ENCODE measurements at regions not wholly inside any gene's neighbourhood (a gene's known extent, or its start where the extent isn't known, plus 50 kb on each side); places are given as distances from the start of the nearest gene placed in this dataset.

GRCh38 chr6:28757429-28758045 lies 166.2 kb downstream of the TRIM27 start (continued):
- TF ChIP-seq ATF6 (CRISPR knock-in tag; IDR thresholded peaks at IDR 0.05) (no peak), GABPB1 (CRISPR knock-in tag; IDR thresholded peaks at IDR 0.05) (peak; percentile 95), EMX1 (CRISPR knock-in tag; IDR thresholded peaks at IDR 0.05) (no peak), HMGA2 (CRISPR knock-in tag; IDR thresholded peaks at IDR 0.05) (no peak)
- TF ChIP-seq, protein P1, sequence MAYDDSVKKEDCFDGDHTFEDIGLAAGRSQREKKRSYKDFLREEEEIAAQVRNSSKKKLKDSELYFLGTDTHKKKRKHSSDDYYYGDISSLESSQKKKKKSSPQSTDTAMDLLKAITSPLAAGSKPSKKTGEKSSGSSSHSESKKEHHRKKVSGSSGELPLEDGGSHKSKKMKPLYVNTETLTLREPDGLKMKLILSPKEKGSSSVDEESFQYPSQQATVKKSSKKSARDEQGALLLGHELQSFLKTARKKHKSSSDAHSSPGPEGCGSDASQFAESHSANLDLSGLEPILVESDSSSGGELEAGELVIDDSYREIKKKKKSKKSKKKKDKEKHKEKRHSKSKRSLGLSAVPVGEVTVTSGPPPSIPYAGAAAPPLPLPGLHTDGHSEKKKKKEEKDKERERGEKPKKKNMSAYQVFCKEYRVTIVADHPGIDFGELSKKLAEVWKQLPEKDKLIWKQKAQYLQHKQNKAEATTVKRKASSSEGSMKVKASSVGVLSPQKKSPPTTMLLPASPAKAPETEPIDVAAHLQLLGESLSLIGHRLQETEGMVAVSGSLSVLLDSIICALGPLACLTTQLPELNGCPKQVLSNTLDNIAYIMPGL (CRISPR knock-in tag; IDR thresholded peaks at IDR 0.05): peak; percentile 35

DNA sequence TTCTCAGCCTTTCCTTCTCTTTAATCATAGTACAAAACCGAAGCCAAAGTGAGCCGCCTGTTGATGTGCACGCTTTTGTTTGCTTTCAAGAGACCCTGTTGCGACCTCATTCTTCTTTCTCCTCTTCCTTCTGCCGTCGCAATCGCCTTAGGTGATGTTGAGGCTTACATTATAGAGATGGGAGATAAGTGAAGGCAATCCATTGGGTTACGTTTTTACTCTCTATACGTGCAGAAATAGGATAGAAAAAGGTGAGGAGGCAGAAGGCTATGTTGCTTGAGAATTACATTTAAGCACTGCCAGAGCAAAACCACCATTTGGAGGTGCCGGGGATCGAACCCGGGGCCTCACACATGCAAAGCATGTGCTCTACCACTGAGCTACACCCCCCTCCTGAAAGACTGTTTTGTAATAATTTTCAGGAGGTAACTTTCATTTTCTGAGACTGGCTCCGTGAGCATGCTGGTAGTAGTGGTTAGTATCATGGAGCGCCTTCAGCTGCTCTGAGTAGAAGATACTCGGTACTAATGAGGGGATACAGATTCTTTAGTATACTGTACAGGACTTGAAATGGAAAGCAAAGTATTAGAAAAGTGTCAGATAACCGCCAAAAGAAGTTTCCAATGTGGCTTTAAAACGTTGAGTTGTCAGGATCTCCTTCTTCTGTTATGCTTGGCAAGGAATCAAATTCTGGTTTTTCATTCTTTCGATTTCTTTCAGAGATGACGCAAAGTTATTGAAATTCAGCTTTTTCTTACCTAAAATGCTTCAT lies 165.6 kb downstream of the TRIM27 start:
- Mint-ChIP-seq H3K4me3 (peak overlapping the region; percentile 83), H3K4me1 (peaks cover 10% of the 10 kb centered on the region; the same call in 1 of the 2 replicates), H3K9me3 (no peaks in the 10 kb centered on the region), H3K27ac (peak overlapping the region; percentile 91), H3K27me3 (ENCODE audit: low read depth) (peaks cover 43% of the 10 kb centered on the region), H3K36me3 (no peaks in the 10 kb centered on the region)
- DNase-seq (ENCODE audit: low spot score): peak; percentile 83
- POLR2A ChIA-PET: interaction anchor here (1.2 to 1.6 kb wide), 2 partner anchors 11 to 22 kb away, joined by 3 to 5 read pairs; no protein-coding TSS in a partner anchor
- CTCF ChIA-PET: interaction anchor here (0.6 to 1.1 kb wide), 4 partner anchors 11 to 249 kb away, joined by 3 to 4 read pairs (median 4); no protein-coding TSS in a partner anchor
- peak; percentile 84 for ATAC-seq
- no peak for TF ChIP-seq ZNF423 (CRISPR knock-in tag; IDR thresholded peaks at IDR 0.05)
- no peak for TF ChIP-seq ERG (CRISPR knock-in tag; IDR thresholded peaks at IDR 0.05)
- TF ChIP-seq, protein P2, sequence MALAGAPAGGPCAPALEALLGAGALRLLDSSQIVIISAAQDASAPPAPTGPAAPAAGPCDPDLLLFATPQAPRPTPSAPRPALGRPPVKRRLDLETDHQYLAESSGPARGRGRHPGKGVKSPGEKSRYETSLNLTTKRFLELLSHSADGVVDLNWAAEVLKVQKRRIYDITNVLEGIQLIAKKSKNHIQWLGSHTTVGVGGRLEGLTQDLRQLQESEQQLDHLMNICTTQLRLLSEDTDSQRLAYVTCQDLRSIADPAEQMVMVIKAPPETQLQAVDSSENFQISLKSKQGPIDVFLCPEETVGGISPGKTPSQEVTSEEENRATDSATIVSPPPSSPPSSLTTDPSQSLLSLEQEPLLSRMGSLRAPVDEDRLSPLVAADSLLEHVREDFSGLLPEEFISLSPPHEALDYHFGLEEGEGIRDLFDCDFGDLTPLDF (CRISPR knock-in tag; IDR thresholded peaks at IDR 0.05): no peak
- no peak for TF ChIP-seq ATF2 (CRISPR knock-in tag; IDR thresholded peaks at IDR 0.05; ENCODE audit: borderline replicate concordance, low read depth)
- no peak for TF ChIP-seq PRRX2 (CRISPR knock-in tag; IDR thresholded peaks at IDR 0.05)
- TF ChIP-seq ZNF512 (CRISPR knock-in tag; IDR thresholded peaks at IDR 0.05; ENCODE audit: borderline replicate concordance): no peak
- TF ChIP-seq NR2C2 (CRISPR knock-in tag; IDR thresholded peaks at IDR 0.05): no peak
- TF ChIP-seq, protein P3, sequence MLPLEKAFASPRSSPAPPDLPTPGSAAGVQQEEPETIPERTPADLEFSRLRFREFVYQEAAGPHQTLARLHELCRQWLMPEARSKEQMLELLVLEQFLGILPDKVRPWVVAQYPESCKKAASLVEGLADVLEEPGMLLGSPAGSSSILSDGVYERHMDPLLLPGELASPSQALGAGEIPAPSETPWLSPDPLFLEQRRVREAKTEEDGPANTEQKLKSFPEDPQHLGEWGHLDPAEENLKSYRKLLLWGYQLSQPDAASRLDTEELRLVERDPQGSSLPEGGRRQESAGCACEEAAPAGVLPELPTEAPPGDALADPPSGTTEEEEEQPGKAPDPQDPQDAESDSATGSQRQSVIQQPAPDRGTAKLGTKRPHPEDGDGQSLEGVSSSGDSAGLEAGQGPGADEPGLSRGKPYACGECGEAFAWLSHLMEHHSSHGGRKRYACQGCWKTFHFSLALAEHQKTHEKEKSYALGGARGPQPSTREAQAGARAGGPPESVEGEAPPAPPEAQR (CRISPR knock-in tag; IDR thresholded peaks at IDR 0.05): no peak
- no peak for TF ChIP-seq SOX15 (CRISPR knock-in tag; IDR thresholded peaks at IDR 0.05)
- no peak for TF ChIP-seq ATF3 (CRISPR knock-in tag; conservative IDR thresholded peaks at IDR 0.05)
- TF ChIP-seq, protein P4, sequence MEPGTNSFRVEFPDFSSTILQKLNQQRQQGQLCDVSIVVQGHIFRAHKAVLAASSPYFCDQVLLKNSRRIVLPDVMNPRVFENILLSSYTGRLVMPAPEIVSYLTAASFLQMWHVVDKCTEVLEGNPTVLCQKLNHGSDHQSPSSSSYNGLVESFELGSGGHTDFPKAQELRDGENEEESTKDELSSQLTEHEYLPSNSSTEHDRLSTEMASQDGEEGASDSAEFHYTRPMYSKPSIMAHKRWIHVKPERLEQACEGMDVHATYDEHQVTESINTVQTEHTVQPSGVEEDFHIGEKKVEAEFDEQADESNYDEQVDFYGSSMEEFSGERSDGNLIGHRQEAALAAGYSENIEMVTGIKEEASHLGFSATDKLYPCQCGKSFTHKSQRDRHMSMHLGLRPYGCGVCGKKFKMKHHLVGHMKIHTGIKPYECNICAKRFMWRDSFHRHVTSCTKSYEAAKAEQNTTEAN (CRISPR knock-in tag; IDR thresholded peaks at IDR 0.05): no peak
- TF ChIP-seq, protein P5, sequence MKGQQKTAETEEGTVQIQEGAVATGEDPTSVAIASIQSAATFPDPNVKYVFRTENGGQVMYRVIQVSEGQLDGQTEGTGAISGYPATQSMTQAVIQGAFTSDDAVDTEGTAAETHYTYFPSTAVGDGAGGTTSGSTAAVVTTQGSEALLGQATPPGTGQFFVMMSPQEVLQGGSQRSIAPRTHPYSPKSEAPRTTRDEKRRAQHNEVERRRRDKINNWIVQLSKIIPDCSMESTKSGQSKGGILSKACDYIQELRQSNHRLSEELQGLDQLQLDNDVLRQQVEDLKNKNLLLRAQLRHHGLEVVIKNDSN (CRISPR knock-in tag; IDR thresholded peaks at IDR 0.05): no peak
- TF ChIP-seq, protein P6, sequence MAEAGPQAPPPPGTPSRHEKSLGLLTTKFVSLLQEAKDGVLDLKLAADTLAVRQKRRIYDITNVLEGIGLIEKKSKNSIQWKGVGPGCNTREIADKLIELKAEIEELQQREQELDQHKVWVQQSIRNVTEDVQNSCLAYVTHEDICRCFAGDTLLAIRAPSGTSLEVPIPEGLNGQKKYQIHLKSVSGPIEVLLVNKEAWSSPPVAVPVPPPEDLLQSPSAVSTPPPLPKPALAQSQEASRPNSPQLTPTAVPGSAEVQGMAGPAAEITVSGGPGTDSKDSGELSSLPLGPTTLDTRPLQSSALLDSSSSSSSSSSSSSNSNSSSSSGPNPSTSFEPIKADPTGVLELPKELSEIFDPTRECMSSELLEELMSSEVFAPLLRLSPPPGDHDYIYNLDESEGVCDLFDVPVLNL (CRISPR knock-in tag; IDR thresholded peaks at IDR 0.05; ENCODE audit: borderline replicate concordance, low read depth): no peak
- no peak for TF ChIP-seq FOXJ3 (CRISPR knock-in tag; IDR thresholded peaks at IDR 0.05; ENCODE audit: borderline replicate concordance)

All from WTC11 (cell line).